ENCODE measurements at regions not wholly inside any gene's neighbourhood (a gene's known extent, or its start where the extent isn't known, plus 50 kb on each side); places are given as distances from the start of the nearest gene placed in this dataset.

DNA sequence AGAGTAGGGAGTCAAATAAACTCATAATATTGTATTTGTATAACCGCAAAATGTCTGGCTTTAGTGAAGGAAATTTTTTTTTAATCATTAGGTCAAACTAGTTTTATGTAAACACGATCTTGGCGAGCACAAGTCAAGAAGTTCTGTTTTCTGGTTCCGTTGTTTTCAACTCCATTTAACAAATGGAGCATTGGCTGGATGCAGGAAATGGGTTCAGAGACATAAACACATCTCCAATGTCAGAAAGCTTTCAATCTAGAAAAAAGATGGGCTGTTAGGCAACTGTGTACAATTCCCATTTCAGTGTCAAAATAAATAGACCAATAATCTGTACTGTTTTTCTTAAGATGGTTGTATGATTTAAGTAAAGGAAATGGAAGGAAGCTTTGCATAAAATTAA, 292.8 kb downstream of the TBL1XR1 start:
- TF ChIP-seq POLR2A (IDR thresholded peaks at IDR 0.05), result no peak
- TF ChIP-seq, protein P1, sequence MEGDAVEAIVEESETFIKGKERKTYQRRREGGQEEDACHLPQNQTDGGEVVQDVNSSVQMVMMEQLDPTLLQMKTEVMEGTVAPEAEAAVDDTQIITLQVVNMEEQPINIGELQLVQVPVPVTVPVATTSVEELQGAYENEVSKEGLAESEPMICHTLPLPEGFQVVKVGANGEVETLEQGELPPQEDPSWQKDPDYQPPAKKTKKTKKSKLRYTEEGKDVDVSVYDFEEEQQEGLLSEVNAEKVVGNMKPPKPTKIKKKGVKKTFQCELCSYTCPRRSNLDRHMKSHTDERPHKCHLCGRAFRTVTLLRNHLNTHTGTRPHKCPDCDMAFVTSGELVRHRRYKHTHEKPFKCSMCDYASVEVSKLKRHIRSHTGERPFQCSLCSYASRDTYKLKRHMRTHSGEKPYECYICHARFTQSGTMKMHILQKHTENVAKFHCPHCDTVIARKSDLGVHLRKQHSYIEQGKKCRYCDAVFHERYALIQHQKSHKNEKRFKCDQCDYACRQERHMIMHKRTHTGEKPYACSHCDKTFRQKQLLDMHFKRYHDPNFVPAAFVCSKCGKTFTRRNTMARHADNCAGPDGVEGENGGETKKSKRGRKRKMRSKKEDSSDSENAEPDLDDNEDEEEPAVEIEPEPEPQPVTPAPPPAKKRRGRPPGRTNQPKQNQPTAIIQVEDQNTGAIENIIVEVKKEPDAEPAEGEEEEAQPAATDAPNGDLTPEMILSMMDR (IDR thresholded peaks at IDR 0.05), result no peak

All from gastroesophageal sphincter (tissue), 3 donors.